NCI-H526 treated with DMSO at 0.1 percent for 48 hours (cell line): ENCODE measurements at regions not wholly inside any gene's neighbourhood (a gene's known extent, or its start where the extent isn't known, plus 50 kb on each side); places are given as distances from the start of the nearest gene placed in this dataset.
"Not testable (repeated sequence)": the region's sequence is repeated elsewhere in the genome, so short reads cannot be mapped to it uniquely, and the experiment has no call there.

ENCODE experiments used
- DNase-seq: peaks from one replicate; lab custom pipeline; 2025; lab: John Stamatoyannopoulos, UW

DNA sequence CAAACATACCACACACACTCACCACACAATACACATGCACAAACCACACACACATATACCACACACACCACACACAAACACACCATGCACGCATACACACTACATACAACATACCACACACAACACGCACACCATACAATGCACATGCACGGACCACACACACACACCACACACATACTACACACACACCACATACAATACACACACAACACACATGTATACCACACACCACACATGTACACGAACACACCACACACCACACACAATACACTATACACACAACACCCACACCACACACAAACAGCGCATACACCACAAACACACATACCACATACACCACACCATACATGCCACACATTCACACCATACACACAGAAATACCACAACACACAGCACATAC lies 480.3 kb downstream of the DIRAS2 start:
- no peak for DNase-seq

DNA sequence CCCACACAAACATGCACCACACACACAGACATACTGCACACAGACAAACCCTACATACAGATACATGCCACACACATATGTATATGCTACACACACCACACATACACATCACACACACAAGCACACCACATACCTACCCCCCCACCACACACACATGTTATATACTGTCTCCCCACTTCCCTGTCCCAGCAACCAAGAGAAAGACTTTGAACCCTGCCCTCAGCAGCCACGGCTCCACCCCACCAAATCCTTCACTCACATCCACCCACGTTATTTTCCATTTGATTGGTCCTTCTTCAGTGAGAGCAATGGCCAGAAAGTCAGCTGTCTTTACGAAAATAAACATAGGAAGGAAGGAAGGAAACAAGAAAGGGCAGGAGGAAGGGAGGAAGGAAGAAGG lies 479.8 kb downstream of the DIRAS2 start:
- no peak for DNase-seq

DNA sequence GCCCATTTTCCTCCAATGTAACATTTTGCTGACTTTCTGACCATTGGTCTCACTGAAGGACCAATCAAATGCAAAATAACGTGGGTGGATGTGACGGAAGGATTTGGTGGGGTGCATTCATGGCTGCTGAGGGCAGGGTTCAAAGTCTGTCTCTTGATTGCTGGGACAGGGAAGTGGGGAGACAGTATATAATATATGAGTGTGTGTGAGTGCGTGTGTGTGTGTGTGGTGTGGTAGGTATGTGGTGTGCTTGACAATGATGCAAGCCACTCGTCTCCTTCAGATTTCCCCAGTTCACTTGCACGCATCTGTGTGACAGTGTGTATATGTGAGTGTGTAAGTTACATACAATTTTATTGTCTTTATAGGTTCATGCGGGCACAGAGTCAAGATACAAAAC lies 477.3 kb downstream of the DIRAS2 start:
- no peak for DNase-seq

DNA sequence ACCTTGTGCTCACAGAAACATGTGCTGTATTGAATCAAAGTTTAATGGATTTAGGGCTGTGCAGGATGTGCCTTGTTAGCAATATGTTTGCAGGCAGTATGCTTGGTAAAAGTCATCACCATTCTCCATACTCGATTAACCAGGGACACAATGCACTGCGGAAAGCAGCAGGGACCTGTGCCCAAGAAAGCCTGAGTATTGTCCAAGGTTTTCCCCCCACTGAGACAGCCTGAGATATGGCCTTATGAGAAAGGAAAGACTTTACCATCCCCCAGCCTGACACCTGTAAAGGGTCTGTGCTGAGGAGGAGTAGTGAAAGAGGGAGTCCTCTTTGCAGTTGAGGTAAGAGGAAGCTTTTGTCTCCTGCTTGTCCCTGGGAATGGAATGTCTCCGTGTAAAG lies 476.2 kb downstream of the DIRAS2 start:
- not testable (repeated sequence) for DNase-seq

DNA sequence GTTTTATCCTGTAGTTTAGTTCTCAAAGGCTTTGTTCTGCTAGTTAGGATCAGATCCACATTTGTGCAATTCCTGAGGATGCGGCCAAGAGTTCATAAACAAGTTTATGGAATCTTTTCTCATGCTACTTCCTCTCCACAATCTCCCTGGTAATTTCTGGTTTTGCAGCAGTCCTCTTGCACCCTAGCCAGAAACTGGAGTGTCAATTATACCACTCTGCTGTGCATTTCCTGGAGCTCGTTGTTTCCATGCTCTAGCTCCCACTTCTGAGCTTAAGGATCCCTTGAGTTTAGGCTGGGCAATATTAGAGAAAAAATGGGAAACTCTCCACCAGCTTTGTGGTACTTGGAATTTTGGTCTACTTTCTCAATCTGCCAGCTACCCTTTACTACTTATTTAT lies 474.7 kb downstream of the DIRAS2 start:
- no peak for DNase-seq

DNA sequence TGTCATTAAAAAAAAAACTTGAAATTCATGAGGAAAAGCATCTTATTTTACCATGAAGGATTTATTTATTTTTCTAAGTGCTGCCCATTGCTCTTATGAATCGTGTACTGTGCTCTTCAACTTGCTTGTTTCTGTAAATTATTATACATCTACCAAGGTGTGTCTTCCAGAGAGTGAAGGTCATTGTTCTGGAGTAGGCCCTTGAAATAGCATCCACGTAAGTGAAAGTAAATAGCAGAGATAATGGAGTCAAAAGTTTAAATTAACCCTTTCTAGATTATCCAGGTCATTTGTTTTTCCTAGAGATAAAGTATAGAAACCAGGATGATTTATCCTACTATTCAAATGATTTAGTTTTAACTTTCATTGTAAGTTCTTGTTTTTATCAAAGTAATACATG lies 473.1 kb downstream of the DIRAS2 start:
- DNase-seq: no peak

DNA sequence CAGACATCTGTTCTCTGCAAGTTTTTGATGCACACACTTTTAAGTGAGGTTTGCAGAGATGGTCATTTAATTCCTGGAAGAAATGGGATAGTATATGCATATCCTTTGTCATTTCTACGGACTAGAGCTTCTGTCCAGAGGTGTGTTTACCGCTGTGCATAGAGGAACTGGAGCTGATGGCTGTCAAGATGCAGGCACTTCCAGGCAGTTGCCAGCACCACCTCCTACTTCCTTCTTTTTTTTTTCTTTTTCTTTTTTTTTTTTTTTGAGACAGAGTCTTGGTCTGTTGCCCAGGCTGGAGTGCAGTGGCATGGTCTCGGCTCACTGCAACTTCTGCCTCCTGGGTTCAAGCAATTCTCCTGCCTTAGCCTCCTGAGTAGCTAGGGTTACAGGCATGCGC lies 468.7 kb downstream of the DIRAS2 start:
- DNase-seq: not testable (repeated sequence)

DNA sequence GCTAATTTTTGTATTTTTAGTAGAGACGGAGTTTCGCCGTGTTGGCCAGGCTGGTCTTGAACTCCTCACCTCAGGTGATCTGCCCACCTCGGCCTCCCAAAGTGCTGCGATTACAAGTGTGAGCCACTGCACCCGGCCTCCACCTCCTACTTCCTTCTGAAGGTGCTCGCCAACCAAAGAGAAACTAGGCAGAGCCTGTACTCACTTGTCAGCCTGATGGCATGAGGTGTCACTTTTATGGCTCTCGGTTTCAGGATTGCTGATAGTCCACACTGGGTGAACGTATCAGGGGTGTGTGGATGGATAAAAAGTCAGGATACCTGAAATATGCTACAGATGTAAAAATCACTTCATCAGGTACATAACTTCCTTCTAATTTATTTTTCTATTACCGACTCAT lies 468.3 kb downstream of the DIRAS2 start:
- DNase-seq: not testable (repeated sequence)

DNA sequence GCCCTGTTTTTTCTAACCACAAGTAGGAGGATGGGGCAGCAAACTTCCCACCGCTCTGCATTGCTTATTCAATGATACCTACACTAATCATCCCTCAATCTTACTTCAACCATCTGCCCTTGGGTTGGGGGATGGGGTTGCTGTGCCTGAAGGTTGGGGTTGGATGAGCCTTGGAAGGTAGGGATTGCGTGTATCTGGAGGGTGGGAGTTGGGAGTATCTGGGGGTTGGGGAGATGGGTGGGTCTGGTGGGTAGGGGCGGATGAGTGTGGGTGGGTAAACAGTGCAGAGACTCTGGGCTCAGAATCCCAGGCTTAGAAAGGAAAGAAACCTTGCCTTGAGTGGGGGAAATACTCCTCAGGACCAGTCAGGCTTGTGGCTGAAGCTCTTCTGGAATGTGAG lies 467.4 kb downstream of the DIRAS2 start:
- no peak for DNase-seq

DNA sequence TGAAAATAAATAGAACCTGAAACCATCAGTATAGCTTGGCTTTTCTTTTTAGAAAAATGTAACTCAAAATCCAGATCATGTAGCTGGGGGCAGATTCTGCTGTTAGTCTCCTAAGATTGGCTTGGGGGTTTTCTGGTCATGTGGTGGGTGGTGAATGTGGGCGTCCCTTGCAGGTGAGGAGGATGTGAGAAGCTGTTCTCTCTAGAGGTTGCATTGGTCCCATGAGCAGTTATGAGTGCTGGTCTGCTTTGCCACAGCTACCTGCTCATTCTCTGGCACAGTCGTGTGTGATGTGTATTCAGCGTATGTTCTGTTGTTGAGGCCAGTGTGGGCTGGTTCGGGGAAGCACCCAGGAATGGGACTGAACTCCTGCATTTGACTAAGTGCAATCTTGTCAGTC lies 466.8 kb downstream of the DIRAS2 start:
- DNase-seq: no peak

DNA sequence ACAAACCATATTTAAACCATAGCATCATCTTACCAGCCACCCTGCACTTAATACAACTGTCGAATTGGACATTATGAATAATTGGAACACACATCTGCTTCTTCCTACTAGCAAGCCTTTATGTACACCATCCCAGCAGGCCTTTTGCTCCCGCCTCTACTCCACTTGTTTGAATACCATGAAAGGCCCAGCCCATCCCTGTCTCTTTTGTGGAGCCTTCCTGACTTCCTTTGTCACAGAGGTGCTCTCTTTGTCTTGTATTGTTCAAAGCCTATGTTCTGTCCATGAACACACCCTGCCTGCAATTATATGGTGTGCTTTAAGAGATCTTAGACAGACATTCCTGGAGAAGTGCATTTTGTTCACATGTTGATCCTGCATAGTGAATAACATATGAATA lies 465.7 kb downstream of the DIRAS2 start:
- no peak for DNase-seq

DNA sequence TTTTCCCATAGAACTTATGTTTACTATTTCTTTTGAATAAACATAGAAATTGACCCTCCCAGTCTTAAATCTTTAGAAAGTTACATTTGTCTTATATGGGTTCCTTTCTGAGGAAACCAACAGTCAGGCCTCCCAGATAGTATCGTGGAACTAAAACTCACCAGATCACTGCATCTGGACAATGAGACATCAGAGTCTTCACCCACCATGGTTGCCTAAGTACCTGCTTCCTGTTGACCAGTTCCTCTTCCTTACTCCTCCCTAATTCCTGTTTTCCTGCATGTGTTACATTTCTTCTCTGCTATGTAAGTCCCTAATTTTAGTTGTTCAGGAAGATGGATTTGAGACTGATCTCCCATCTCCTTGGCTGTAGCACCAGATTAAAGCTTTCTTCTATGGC lies 462.2 kb downstream of the DIRAS2 start:
- no peak for DNase-seq

DNA sequence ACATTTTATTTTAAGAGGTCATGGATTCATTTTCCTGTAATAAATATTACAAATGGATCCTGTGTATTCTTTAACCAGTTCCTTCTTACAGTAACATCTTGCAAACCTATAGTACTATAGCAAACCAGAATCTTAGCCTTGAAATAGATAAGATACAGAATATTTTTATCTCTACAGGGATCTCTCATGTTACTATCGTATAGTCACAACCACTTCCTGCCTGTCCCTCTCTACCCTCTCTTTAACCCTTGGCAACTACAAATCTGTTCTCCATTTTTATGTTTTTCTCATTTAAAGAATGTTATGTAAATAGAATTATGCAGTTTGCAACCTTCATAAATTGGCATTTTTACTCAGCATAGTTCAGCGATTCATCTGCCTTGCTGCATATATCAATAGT lies 454.0 kb downstream of the DIRAS2 start:
- DNase-seq: no peak

DNA sequence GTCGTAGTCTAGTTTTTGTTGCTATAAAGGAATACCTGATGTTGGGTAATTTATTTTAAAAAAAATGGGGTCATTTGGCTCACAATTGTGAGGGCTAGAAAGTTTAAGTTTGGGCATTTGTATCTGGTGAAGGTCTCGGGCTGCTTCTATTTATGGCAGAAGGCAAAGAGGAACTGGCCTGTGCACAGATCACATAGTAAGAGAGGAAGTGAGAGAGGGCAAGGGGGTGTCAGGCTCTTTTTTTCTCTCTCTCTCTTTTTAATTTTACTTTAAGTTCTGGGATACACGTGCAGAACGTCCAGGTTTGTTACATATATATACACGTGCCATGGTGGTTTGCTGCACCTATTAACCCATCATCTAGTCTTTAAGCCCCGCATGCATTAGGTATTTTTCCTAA lies 453.3 kb downstream of the DIRAS2 start:
- DNase-seq: no peak

DNA sequence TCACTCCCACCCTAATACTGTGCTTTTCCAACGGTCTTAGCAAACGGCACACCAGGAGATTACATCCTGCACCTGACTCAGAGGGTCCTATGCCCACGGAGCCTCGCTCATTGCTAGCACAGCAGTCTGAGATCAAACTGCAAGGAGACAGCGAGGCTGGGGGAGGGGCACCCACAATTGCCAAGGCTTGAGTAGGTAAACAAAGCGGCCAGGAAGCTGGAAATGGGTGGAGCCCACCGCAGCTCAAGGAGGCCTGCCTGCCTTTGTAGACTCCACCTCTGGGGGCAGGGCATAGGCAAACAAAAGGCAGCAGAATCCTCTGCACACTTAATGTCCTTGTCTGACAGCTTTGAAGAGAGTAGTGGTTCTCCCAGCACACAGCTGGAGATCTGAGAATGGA lies 450.2 kb downstream of the DIRAS2 start:
- DNase-seq: not testable (repeated sequence)

DNA sequence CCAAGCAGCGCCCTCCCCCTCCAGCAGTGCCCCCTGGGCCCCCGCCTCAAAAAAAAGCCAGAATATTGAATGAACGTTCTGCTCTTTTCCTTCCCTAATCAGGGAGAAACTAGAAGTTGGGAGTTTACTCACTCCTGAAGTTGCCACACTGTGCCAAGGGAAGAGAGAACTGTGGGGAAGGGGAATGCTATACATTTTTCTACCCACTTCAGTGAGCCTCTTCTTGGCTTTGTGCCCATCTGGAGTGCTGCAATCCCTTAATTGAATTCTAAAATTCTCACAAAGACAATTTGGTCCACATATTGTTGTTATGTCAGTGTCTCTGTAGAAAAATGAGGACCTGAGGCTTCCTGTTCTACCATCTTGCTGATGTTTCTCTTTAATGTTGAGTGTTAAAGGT lies 443.7 kb downstream of the DIRAS2 start:
- no peak for DNase-seq

DNA sequence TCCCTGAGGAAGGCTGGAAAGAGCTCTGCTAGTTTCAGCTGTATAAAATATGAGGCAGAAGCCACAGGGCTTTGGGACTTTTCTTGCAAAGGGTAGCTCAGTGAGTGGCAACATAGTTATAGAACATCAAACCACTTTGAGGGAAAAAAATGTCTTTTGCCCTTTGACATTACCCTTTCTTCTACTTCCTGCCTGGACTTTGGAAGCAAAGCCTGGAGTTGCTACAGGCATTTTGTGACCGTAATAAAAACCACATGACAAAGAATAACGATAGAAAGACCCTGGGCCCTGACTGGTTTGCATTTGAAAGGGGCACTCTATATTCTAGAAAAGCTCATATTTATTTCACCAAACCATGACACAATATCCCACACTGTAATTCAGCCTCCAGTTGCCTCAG lies 440.9 kb downstream of the DIRAS2 start:
- DNase-seq: no peak

DNA sequence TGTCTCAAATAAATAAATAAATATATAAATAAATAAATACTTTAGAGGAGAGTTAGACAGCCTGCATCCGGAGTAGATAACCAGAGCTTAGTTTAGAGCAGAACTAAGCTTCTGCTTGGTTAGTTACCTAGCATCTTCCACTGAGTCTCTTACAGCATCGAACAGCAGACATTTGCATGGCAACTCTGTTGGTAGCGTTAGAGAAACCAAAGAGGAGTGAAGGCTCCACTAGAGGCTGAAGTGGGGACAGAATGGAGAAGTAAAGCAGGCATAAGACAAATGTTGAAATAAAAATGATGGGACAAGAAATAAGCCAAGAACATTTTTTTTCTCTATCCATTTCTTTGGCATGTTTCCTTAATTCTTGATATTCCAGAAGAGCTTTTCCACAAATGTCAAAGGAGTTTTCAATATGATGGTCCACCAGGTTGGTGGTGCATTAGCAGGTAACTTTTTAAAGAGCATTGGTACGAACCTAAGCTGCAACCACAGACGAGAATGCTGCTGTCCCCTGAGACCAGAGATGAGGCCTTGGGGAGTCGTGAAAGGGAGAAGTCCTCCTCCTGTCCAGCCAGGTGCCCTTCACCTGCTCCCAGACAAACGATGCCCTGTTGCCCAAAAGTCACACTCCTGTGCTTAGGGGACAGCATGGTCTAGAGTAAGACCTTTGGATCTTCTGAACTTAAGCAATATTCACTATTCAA lies 438.3 kb downstream of the DIRAS2 start:
- no peak for DNase-seq

DNA sequence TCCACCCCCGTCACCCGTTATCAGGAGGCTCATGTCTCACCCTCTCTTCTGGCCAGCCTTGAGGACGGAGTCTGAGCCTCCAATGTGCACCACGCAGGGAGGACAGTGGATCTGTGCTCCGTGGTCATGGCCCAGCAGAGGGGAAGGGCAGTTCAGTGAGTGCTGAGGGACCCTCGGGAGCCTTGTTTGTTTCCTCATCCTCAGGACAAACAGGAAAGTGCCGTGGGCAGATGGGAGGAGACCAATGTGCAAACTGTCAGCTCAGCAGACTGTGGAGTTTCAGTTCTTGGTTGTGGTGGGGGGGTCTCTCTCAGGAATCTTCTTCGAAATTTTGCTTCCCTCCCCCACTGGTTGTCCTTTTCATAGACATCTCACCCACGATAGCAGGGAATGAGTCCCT lies 429.6 kb downstream of the DIRAS2 start:
- DNase-seq: not testable (repeated sequence)

DNA sequence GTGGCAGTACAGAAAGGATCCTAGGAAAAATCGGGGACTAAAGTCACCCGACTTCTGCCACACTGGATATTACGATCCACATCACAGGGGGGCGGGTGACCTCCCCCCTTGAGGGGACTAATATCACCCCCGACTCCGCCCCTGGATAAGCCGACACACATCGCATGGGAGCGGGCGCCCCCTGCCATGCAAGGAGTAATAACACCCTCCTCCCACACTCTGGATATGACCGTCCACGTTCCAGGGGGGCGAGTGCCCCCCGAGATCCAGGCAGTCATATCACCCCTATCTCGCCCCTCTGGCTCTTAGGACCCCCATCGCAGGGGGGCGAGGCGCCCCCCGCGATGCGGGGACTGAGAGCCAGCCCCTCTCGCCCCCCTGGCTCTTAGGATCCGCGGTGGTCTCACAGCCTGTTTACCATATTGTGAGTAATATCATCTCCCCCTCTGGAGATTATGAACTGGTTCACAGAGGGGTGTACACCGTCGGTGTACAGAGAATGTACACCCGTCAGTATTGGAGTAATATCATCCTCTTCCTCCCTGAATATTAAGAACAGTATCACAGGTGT lies 423.0 kb downstream of the DIRAS2 start:
- DNase-seq: no peak

DNA sequence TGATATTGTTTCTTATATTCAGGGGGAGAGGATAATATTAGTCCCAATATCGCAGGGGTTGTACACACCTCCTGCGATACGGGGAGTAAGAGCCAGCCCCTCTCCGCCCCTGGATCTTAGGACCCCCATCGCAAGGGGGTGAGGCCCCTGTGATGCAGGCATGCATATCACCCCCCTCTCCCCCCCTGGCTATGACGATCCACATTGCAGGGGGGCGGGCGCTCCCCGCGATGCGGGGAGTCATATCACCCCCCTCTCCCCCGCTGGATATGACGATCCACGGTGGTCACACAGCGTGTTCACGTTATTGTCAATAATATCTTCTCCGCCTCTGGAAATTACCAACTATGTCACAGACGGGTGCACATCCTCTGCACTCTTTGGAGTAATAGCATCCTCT lies 420.7 kb downstream of the DIRAS2 start:
- not testable (repeated sequence) for DNase-seq

DNA sequence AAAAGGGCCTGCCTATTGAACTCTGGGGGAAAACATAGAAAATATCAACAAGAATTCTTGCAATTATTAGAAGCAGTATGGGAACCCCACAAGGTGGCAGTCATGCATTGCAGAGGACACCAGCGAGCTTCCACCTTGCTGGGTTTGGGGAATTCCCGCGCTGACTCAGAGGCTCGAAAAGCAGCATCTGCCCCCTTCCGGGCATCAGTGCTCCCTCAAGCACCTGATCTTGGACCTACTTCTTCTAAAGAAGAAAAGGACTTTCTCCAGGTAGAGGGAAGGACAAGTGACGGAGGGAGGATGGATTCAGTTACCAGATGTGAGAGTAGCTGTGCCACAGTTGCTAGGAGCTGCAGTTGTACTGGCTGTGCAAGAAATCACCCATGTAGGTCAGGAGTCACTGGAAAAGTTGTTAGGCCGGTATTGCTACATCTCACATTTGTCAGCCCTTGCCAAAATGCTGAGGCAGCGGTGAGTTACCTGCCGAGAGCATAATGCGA lies 415.7 kb downstream of the DIRAS2 start:
- peak; percentile 28 for DNase-seq

DNA sequence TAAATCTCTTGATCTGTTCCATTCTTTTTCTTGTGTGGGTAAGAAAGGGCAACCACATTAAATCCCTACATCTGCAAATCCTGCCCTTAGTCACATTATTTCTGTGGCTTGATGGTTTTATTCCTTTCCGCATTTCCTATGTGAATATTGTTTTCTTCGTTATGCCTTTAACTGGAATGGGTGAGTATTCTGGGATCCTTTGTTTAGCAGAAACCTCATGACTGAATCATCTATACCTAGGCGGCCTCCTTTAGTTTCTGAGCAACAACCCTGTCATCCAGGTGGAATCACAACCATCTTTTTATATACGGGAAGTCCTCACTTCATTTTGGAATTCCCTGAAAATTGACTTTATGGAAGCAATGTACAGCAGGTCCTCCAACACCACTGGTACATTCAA lies 409.5 kb downstream of the DIRAS2 start:
- DNase-seq: not testable (repeated sequence)

DNA sequence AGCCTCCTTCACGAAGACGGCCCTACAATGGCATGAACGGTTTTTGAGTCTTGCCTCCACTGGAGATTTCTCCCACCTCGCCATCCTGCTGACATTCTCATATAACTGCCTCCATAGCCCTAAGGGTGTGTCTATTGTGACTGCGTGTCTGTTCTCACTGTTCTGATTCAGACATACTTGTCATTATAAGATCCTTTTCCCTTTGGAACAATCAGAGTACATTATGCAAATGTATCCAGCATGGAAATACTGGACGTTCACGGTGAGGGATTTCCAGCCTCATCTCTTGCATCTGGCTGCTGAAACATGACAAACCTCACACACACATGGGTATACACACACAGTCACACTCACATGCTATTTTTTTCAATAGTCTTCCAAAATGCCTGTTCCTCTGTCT lies 402.1 kb downstream of the DIRAS2 start:
- peak; percentile 75 for DNase-seq
